Left hindlimb (tissue), 1 donor: ENCODE measurements at regions not wholly inside any gene's neighbourhood (a gene's known extent, or its start where the extent isn't known, plus 50 kb on each side); places are given as distances from the start of the nearest gene placed in this dataset.
A peak's percentile ranks its signal among the peaks of the same experiment; 100 is the strongest.

Source experiments
- DNase-seq: peaks from one replicate; pipeline ENCODE4 v3.0.0-alpha.2; 2018

DNA sequence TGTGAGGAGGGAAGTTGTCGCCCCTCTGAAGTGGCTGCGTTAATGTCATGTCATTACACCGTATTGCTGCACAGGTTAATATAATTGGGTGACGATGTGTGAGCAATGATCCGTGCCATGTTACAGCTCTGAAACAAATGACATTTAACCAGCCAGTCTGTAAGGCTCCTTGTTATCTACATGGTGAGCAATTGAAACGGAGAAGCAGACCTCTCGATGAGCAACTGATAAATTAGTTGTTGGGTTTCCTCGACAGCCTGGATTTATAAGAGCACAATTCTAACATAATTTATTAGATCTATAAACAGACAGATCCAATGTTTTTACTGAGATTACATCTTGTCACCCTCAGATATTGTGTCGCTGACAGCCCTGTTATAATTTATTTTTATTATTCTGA lies 49.9 kb upstream of the MAFB start:
- DNase-seq = no peak

DNA sequence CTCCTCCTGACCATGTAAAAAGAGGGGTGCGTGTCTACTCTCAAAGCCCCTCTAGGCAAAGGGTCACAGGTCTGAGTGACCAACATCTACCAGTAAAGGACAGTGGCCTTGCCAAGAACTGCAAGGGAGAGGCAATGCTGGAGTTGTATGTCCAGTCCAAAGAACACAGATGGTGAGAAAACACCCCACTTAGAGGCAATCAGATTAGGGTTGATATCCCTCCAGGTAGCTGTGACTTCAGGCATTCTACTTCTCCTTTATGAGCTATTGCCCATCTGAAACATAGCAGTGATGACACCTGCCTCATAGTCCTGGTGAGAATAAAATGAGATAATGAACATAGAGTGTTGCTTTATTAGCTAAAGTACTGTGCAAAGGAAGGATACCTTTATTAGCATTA lies 50.8 kb upstream of the MAFB start:
- DNase-seq = no peak

DNA sequence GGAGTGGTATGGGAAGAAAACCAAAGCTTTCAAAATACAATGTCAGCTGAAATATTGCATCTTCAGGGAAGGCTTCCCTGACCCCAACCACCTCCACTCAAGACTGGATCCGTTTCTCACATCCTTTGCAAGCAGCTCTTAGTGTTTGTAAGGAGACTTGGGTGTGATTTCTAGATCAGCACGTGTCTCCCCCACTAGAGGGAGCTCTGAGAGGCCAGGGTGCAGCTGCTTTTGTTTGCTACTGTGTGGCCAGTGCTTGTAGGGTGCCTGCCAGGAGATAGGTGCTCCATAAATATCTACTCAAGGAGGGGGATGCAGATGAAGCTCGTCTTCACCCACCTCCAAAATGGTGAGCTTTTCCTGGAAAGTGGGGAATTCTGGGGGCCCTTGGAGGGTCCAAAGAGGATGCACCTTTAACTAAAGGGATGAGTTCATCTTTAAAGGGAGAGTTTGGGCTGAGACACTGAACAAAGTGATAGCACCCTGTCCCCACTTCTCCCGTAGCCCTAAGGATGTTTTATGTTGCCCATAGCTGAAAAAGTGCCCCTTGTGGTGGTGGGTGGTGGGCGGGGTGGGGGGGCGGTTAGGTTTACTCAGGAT lies 52.6 kb upstream of the MAFB start:
- DNase-seq = no peak

DNA sequence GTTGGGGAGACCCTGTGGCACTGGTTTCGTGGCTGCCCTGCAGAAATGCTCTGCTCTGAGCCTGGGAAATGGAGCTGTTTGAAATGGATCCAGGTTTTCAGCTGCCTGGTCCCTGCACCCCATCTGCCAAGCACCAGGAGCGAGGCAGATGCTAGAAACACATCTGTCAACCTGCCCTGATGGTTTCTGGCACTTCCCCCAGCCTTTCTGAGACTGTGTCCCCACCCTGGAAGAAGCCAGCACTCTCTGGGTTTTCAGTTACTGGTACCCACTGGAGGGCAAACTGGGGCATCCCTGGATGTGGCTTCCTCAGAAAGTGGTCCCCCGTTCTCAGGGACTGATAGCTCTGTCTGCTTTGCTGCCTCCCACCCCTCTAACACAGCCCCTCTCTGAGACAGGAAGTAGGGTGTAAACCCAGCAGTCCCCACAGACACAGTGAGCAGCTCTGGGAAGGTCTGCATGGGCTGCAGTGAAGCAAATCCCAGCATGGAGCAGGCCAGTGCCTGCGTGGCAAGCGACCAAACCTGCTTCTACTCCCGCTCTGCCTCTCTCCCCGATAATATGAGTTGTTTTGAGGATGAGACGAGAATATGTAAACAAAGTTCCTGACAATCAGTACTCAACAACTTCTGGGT lies 54.2 kb upstream of the MAFB start:
- DNase-seq = no peak

DNA sequence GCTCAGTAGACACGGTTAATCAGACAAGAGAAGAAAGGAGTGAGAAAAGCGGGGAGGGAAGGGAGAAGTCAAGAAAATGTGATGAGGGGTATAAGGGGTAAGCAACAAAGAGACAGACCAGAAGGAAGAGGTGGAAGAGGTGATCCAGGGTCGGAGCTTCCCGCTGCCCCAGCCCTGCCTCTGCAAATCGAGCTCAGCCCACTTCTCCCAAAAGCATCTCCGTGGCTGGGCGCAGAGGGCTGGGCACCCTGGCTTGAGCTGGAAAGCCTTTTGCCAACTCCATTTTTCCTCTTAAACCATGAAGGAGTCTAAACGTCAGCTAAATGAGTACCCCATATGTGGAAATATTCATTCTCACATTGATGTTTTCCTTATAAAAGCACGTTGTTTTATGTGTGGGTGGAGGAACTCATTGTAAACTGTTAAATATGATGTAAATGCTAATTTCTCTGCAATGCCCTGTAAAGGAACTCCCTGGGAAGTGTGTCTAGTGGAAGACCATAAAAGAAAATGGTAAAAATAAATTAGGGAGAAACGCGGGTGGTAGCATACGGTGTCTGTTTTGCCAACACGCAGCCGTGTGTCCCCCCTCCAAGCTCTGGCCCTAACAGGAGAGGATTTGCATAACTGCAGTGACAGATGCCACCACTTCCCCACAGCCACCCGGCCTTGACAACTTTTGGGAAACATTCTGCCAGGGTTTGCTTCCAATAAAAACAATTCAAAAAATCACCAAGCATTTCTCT lies 55.2 kb upstream of the MAFB start:
- no peak for DNase-seq

DNA sequence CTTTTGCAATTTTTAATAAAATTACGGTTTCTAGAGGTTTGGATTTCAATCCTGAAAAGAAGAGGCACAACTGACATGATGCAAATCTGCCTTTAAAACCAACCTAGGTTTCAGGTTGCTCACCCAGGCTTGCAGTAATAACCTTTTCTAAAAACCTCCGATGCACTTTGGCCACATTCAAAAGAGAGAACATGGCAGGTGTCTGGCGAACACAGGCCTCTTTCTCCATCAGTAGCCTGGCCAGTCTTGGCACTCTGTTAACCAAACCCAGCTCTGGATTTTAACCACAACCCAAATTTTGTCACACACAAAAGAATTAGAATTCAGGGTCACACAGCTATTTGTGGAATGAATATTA lies 55.8 kb upstream of the MAFB start:
- no peak for DNase-seq

DNA sequence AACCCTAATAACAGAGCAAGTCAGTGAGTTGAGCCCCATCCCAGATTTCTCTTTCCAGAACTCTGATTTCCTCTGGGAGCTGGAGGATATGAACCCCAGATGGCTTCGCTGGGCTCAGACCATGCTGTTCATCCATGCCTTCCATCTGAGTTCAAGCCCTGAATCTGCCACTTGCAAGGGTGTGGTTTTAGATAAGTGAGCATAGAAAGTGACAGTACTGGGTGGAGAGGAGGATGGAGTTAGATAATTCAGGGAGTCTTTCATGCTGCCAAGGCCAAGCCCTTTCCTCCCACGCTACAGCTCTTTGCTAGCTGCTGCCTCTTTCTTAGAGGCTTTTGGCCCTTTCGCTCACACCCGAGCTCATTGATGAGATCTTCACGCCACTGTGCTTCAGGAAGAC lies 57.2 kb upstream of the MAFB start:
- no peak for DNase-seq

DNA sequence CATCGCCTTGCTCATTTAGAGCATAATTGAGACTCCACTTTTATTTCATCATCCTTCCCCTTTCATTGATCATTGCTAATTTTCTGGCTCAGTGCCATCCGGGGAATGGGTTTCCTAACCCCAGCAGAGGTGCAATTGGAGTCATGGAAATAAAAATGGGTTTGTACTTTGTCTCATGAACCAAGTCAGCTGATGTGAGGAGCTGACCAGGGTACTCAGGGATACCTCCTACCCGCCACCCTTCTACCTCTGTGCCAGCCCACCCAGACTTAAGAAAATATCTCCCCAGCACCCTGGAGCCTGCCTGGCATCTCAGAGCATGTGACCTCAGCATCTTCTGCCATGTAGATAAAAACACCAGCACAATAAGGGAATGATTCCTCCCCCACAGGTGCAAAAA lies 59.1 kb upstream of the MAFB start:
- DNase-seq = no peak

DNA sequence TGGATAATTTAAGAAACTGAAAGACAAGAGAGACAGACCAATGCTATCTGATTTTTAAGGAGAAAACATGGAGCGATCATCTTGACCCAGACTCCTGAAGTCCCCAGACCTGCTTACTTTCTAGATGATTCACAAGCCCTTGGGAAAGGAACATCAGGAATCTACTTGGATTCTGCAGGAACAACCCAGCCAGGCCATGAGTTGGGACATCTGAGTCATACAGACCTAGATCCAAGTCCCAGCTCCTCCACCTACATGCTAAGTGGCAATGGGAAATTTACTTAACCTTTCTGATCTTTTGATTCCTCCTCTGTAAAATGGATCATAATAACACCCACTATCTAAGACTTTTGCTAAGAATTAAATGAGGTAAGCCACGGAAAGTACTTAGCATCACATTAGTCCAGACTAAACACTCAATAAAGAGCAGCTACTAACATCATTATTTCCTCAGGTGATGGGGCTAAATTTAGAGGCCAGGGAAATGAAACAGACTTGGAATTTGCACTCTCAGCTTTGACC lies 61.0 kb upstream of the MAFB start:
- DNase-seq = no peak

DNA sequence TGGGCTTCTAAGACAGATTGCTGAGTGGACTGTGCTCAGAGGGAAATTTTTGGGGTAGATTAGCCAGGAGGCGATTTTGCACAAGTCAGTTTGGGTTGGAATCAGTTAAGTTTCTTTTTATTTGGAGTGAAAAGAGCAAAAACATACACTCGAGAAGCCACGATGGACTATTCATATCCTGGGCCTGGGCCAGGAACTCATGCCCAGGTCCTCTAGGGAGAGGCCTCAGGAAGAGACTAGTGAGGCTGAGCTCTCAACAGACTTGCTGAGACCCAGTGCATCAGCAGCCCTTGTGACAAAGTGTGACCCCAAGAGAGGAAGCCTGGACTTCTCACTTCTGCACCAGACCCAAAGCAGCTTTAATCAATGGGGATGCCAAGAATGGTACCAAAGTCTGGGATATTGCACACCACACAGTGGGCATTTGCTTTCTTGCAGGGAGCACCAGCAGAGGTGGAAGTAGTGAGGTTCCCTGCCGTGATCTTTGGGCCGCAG lies 61.6 kb upstream of the MAFB start:
- no peak for DNase-seq

DNA sequence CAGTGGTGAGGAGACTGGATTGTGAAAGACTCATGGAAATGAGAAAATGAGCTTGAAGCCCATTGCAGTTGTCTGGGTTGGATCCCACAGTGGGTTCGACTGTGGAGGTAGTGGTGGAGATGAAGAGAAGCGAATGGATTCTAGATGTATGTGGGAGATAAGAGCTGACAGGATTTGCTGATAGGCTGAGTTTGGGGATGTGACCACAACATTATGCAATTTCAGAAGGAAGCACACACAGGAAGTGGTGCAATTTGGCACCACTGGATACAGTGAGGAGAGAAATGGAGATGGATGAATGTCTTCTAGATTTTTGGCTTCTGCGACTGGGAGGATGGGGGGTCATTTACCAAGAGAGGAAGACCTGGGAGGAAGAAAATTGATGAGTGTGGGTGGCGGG lies 64.4 kb upstream of the MAFB start:
- no peak for DNase-seq

DNA sequence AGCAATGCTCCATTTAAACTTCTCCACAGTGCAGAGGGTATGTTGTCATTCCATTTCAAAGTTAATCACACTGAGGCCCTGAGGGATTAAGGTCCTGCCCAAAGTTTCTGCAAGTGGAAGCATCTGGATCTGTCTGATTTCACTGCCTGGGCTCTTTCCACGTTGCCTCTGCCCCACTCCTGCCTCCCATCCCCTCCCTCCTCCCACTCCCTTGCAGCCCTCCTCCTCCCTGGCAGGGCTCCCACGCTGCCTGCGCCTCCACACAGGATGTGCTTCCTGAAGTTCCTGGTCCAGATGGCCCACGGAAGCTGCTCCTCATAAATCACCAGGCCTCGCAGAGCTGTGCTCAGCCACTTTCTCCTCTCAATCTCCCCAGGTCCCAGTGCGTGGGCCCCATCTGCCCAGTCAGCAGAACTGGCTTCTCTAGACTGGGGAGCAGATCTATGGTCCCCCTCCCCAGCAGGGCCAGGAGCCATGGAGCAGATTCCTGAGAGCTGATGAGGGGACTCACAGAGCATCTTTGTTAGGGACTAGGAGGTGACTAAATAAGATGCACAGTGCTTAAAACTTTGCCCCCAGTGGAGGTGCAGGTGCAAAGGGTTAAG lies 65.4 kb upstream of the MAFB start:
- DNase-seq = peak; percentile 47

DNA sequence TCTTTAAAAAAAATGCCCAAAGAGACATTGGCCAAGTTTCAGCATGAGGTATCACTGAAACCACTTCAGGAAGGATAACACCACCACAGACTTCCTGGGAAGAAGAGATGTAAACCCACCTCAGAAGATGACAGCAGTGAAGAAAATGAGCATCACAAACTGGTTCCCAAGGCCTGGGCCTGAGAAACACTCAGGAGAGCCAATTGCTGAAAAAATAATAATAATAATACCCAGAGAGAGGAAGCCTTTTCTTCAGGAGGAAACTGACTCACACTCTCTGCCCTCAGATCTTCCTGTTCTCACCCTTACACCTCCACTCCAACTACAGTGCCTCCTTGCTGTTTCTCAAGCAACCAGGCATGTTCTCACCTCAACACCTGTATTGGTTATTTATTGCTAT lies 68.1 kb upstream of the MAFB start:
- no peak for DNase-seq

DNA sequence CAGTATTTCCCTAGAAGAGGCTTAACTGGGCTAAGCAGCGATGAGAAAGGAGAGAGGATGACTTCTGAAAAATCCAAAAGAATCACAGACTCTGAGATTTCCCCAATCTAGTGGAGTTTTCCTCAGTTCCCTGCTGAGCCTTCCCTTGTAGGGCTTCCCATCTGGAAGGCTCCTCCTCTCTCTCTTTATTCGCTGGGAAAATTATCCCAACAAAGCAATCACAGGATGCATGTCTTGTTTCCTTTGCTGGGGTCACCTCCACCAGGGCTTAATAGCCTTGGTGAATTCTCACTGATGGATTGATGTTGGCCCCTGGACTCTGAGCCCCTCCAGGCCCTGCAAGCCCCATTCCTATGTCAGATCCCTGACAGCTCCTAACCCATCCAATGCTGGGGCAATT lies 69.8 kb upstream of the MAFB start:
- DNase-seq = no peak

DNA sequence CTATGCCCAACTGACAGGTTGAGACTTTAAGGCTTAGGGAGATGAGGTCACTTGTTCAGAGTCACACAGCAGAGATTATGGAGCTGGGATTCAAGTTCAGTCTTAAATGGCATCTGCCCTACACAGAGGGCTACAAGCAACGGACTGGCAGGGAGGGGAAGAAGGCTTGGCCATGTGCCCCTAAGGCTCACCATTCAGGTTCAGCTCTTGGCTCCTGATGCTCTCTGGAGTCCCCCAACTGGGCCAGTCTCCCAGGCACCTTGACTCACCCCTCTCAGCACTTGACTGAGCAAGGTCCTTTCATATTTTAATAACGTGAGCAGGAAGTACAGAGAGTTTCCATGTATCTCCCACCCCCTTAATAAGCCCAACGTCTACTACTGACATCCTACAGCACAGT lies 71.4 kb upstream of the MAFB start:
- DNase-seq = no peak

DNA sequence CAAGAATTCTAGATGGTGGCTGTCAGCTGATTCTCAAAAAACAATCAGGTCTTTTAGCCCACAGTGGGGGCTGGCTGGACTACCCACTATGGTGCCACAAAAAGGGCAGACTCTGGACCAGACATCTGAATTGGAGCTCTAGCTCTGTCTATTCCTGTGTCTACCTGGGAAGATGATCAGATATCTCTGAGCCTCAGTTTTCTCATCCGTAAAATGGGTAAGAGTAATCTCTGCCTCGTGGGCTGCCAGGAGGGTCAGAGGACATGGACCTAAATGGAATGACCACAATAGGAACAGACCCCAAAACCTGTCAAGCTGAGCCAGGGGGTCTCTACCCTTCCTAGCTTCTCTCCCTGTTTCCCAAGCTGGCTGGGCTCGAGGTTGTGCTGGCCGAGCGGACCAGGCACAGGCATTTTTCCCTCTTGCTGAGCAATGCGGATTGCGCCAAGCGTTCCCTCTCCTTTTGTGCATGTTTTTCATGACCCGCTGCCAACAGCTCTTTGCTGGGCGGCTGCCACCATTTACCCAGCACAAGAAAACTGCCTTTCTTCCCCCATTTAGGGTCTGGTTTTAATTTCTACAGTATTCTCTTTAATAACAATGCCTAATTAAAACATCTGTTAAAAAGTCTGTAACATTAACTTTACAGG lies 74.7 kb upstream of the MAFB start:
- DNase-seq = no peak

DNA sequence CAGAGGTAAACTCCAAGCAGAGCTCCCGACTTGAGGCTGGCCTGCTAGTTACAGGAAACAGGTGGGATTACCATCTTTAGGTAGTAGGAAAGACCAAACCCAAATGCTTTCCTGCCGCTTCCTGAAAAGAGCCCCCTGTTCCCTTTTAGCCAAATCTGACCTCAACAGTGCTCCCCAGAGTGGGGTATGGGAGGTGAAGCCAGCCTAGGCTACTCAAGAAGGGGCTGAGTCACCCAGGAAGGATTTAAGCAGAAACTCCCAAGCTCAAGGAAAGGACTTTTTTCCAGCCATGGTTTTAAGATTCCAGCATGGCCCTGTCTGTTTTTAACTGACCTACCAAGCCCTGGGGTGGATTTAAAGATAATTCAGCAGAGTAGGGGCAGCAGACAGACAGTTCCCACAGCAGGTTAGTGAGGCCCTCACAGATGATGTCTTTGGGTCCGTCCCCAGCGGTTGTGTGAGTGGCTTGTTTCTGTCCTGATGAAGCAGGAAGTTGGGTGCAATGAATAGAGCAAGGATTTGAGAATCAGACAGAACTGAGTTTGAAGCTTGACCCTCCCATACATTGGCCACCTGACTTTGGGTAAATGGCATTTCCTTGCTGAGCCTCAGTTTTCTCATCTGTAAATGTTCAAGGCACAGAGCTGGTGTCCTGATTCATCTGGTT lies 76.9 kb upstream of the MAFB start:
- no peak for DNase-seq

DNA sequence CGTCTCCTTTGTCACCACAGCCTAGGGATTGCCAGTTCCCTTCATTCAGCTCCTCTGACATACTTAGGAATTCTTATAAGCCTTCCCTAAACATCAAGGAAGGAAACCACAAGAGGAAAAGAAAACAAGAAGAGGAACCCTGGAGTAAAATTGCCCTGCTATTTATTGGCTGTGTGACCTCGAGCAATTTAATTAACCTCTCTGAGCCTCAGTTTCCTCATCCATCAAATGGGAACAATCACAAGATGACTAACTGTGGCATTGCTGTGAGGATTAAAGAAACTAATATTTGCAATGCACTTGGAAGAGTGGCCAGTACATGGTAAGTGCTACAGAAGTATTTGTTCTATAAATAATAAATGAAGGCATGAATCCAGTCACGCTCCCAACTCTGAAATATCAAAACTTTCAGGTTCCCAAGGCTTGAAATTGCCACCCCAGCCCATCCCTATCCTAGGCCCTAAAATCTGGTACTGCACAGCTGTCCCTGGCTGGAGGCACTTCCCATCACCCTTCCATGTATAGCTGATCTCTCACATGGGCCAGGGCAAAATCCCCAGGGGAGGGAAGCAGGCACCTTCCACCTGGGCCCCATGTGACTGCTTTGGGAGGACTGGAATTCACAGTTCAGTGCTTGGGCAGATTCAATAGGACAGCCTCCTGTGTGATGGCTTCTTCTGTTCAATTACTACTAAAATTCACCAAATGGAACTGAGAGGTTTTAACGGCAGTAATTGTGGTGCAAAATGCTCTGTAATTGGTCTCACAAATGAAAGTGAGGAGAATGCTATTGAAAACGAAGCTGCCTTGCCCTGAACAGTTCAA lies 78.0 kb upstream of the MAFB start:
- no peak for DNase-seq

DNA sequence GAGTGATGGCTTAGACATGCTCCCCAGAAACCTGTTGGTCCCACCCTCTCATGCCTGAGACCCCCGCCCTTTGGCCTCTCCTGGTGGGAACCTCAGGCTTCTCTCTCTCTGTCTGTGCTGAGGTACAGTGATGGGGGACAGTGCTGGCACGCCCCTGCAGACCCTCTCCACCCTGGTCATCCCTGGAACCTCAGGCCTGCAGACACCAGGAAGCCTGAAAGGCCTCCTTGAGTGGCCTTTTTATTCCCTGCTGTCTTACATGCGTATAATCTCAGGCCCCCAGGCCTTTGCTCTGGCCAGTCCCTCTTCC lies 78.5 kb upstream of the MAFB start:
- DNase-seq = no peak

DNA sequence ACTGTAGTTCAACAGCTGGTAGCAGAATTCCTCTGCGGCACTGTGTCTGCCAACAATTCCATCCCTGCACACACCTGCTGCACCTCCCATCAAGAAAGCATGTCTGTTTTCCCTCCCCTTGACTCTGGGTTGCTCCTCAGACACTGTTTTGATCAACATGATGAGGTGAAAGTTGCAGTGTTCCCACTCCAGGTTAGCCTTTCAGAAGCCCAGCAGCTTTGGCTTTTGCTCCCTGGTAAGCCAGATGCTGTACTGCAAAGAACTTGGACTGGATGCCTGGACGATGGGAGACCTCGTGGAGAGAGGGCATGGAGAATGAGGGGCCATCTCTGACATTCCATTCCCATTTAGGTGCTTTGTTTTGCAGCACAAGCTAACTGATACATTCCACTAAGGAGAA lies 79.1 kb upstream of the MAFB start:
- DNase-seq = no peak

DNA sequence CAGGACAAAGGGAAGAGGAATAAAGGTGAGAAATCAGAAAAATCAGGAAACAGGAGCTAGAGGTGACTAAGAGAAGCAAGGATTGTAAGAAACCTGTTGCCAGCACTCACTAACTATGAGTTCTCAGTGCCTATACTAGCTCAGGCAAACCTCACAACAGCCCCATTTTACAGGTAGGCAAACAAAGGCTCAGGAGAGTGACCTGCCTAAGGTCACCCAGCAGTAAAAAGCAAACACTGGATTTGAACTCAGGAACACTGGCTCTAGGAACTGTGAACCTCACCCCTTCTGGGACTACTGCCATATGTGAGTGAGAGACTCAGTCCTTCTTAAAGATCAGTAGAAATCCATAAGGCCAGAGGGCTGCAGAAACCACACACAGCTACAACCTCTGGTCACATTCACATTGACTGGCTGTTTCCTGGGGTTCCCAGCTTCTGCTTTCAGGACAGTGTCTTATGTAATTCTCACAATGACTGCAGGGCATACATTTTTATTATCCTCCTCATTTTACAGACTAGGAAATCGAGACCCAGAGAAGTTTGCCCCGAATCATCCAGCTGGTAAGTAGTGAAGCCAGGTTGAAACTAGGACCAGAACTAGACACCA lies 80.7 kb upstream of the MAFB start:
- DNase-seq = no peak
